NOMO-1 treated with dmso at 0.1 percent for 144 hours (cell line): ENCODE measurements at regions not wholly inside any gene's neighbourhood (a gene's known extent, or its start where the extent isn't known, plus 50 kb on each side); places are given as distances from the start of the nearest gene placed in this dataset.

Experiments
- DNase-seq: peaks from one replicate; lab custom pipeline; 2025; ENCODE audit not compliant: unreplicated experiment; lab: John Stamatoyannopoulos, UW

- no peak for DNase-seq
Measured at GRCh38 chr14:64639340-64639821, 64.8 kb upstream of the PLEKHG3 start.

- DNase-seq: no peak
Measured at GRCh38 chr14:64640839-64641238, 63.4 kb upstream of the PLEKHG3 start.

GRCh38 chr14:64641760-64642159 is 62.5 kb upstream of the PLEKHG3 start:
- DNase-seq: no peak

- no peak for DNase-seq
Measured at GRCh38 chr14:64643709-64644108, 60.5 kb upstream of the PLEKHG3 start.

- DNase-seq: no peak
Measured at GRCh38 chr14:64644629-64645028, 59.6 kb upstream of the PLEKHG3 start.

GRCh38 chr14:64645220-64645892 is 58.9 kb upstream of the PLEKHG3 start:
- DNase-seq: no peak

GRCh38 chr14:64646103-64646502 is 58.1 kb upstream of the PLEKHG3 start:
- no peak for DNase-seq

- no peak for DNase-seq
Measured at GRCh38 chr14:64649383-64649998, 54.7 kb upstream of the PLEKHG3 start.

GRCh38 chr14:64653900-64654245 is 50.4 kb upstream of the PLEKHG3 start:
- DNase-seq: no peak

- DNase-seq: peak; percentile 75
Measured at GRCh38 chr14:64654246-64654900, 49.9 kb upstream of the PLEKHG3 start.
